ENCODE measurements at regions not wholly inside any gene's neighbourhood (a gene's known extent, or its start where the extent isn't known, plus 50 kb on each side); places are given as distances from the start of the nearest gene placed in this dataset.
"Not testable (repeated sequence)": the region's sequence is repeated elsewhere in the genome, so short reads cannot be mapped to it uniquely, and the experiment has no call there.

DNA sequence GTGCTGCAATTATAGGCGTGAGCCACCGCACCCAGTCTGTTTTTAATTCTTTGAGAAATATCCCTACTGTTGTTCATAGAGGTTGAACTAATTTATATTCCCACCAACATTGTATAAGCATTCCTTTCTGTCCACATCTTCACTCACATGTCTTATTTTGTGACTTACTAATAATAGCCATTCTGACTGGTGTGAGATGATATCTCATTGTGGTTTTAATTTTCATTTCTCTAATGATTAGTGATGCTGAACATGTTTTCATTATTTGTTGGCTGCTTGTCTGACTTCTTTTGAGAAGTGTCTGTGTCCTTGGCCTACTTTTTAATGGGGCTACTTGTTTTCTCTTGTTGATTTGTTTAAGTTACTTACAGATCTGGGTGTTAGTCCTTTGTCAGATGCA lies 310.9 kb upstream of the MAOA start:
- Mint-ChIP-seq H3K27me3 (peaks cover 0 to 4% of the 10 kb centered on the region in 2 donors), H3K9me3 (no peaks in the 10 kb centered on the region), H3K27ac (peak overlapping the region; percentile 27), H3K4me3 (peak overlapping the region; percentile 23 to 25), H3K36me3 (no peaks in the 10 kb centered on the region), H3K4me1 (peaks cover 25 to 59% of the 10 kb centered on the region in 2 donors)
- no peak for DNase-seq
- peak; percentile 71 to 72 for ATAC-seq (replicated peaks)

DNA sequence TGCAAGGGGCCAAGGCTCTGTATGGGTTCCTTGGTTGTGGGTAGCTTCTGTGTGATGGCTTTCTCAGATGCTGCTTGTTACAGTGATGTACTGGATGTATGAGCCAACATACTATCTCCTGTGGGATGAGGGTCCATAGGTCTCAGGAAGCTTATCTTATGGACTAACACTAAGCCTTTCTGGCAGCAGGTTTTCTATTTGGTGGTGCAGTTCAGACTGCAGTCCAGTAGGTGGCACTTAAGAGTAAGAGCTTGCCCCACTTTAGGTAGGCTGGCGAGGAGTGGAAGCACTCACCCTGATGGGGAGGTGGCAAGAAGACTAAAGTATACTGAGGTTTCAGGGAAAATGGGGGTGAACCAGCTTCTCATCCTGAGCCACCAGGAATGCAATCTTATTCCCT lies 306.7 kb upstream of the MAOA start:
- Mint-ChIP-seq H3K9me3 (no peaks in the 10 kb centered on the region), H3K4me1 (peaks cover 23 to 42% of the 10 kb centered on the region in 2 donors), H3K36me3 (no peaks in the 10 kb centered on the region), H3K27ac (no peak overlapping the region), H3K27me3 (peaks cover 0 to 9% of the 10 kb centered on the region in 2 donors), H3K4me3 (no peak overlapping the region)
- ATAC-seq (replicated peaks) (peak; percentile 25 to 42), DNase-seq (peak; percentile 11)

GRCh38 chrX:43350935-43351334 lies 305.2 kb upstream of the MAOA start:
- Mint-ChIP-seq H3K27ac (no peak overlapping the region), H3K9me3 (no peaks in the 10 kb centered on the region), H3K4me3 (no peak overlapping the region), H3K27me3 (peaks cover 0 to 9% of the 10 kb centered on the region in 2 donors), H3K4me1 (peaks cover 11 to 26% of the 10 kb centered on the region in 2 donors), H3K36me3 (no peaks in the 10 kb centered on the region)
- ATAC-seq (replicated peaks) (no peak), DNase-seq (no peak)

- H3K27ac Mint-ChIP-seq, result no peak overlapping the region
- no peaks in the 10 kb centered on the region for H3K4me1 Mint-ChIP-seq
- no peak overlapping the region for H3K4me3 Mint-ChIP-seq
- no peak for ATAC-seq (replicated peaks)
- peaks cover 0 to 7% of the 10 kb centered on the region in 2 donors for H3K27me3 Mint-ChIP-seq
- no peak for DNase-seq
- no peaks in the 10 kb centered on the region for H3K36me3 Mint-ChIP-seq
- no peaks in the 10 kb centered on the region for H3K9me3 Mint-ChIP-seq
Measured at GRCh38 chrX:43357741-43358140, 298.4 kb upstream of the MAOA start.

- Mint-ChIP-seq H3K27me3 (peaks cover 0 to 4% of the 10 kb centered on the region in 2 donors), H3K9me3 (peaks cover 3 to 9% of the 10 kb centered on the region in 2 donors), H3K4me1 (no peaks in the 10 kb centered on the region)
Measured at GRCh38 chrX:43373032-43373431, 283.1 kb upstream of the MAOA start.

GRCh38 chrX:43375136-43375535 lies 281.0 kb upstream of the MAOA start:
- no peaks in the 10 kb centered on the region for H3K36me3 Mint-ChIP-seq
- peaks cover 3 to 7% of the 10 kb centered on the region in 2 donors for H3K9me3 Mint-ChIP-seq
- H3K4me1 Mint-ChIP-seq, result no peaks in the 10 kb centered on the region
- DNase-seq (no peak), ATAC-seq (replicated peaks) (no peak)
- H3K27me3 Mint-ChIP-seq, result peaks cover 0 to 5% of the 10 kb centered on the region in 2 donors
- H3K27ac Mint-ChIP-seq, result no peak overlapping the region
- H3K4me3 Mint-ChIP-seq, result no peak overlapping the region

More at GRCh38 chrX:43373032-43373431, 283.1 kb upstream of the MAOA start:
- Mint-ChIP-seq H3K36me3 (no peaks in the 10 kb centered on the region), H3K4me3 (no peak overlapping the region), H3K27ac (no peak overlapping the region)
- DNase-seq, result no peak
- ATAC-seq (replicated peaks), result no peak

GRCh38 chrX:43380704-43381103 lies 275.4 kb upstream of the MAOA start:
- no peak for DNase-seq
- Mint-ChIP-seq H3K4me1 (no peaks in the 10 kb centered on the region), H3K36me3 (peaks cover 0 to 3% of the 10 kb centered on the region in 2 donors), H3K9me3 (peaks cover 0 to 11% of the 10 kb centered on the region in 2 donors), H3K27ac (no peak overlapping the region), H3K4me3 (no peak overlapping the region), H3K27me3 (peaks cover 0 to 11% of the 10 kb centered on the region in 2 donors)
- ATAC-seq (replicated peaks), result no peak

GRCh38 chrX:43386875-43387274 lies 269.2 kb upstream of the MAOA start:
- H3K4me1 Mint-ChIP-seq, result no peaks in the 10 kb centered on the region
- no peak for DNase-seq

GRCh38 chrX:43405191-43405590 lies 250.9 kb upstream of the MAOA start:
- H3K4me3 Mint-ChIP-seq, result no peak overlapping the region
- no peaks in the 10 kb centered on the region for H3K9me3 Mint-ChIP-seq
- DNase-seq, result no peak
- H3K27ac Mint-ChIP-seq, result no peak overlapping the region
- ATAC-seq (replicated peaks), result no peak
- no peaks in the 10 kb centered on the region for H3K27me3 Mint-ChIP-seq
- H3K36me3 Mint-ChIP-seq, result no peaks in the 10 kb centered on the region
- peaks cover 0 to 6% of the 10 kb centered on the region in 2 donors for H3K4me1 Mint-ChIP-seq

More at GRCh38 chrX:43386875-43387274, 269.2 kb upstream of the MAOA start:
- H3K27me3 Mint-ChIP-seq, result peaks cover 0 to 4% of the 10 kb centered on the region in 2 donors
- no peaks in the 10 kb centered on the region for H3K36me3 Mint-ChIP-seq
- H3K4me3 Mint-ChIP-seq, result no peak overlapping the region
- ATAC-seq (replicated peaks), result no peak
- no peak overlapping the region for H3K27ac Mint-ChIP-seq
- peaks cover 3 to 7% of the 10 kb centered on the region in 2 donors for H3K9me3 Mint-ChIP-seq

- DNase-seq, result no peak
- Mint-ChIP-seq H3K9me3 (peaks cover 0 to 5% of the 10 kb centered on the region in 2 donors), H3K27ac (no peak overlapping the region), H3K4me3 (no peak overlapping the region), H3K36me3 (no peaks in the 10 kb centered on the region), H3K4me1 (no peaks in the 10 kb centered on the region), H3K27me3 (peaks cover 0 to 9% of the 10 kb centered on the region in 2 donors)
- ATAC-seq (replicated peaks), result no peak
Measured at GRCh38 chrX:43423876-43424275, 232.2 kb upstream of the MAOA start.

DNA sequence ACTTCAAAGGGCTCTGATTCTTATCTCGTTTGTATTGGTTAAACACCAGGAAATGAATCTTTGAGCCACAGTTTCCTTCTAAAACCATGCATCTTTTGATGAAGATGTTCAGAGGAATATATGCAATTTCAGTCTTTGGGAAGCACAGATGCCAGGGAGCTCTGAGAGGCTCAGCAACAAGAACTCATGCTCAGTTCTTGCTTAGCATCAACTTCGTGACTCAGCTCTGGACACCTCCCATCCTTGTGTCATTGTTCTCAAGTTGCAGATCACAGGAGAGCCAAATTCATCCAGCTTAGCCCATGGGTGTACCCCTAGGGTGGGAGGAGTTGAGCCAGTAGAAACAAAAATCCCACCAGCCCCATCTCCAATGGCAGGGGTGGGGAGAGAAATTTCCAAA lies 219.6 kb upstream of the MAOA start:
- Mint-ChIP-seq H3K4me3 (no peak overlapping the region), H3K36me3 (peaks cover 0 to 5% of the 10 kb centered on the region in 2 donors), H3K4me1 (peaks cover 3 to 5% of the 10 kb centered on the region in 2 donors), H3K27me3 (peaks cover 4 to 13% of the 10 kb centered on the region in 2 donors), H3K9me3 (peaks cover 0 to 7% of the 10 kb centered on the region in 2 donors), H3K27ac (no peak overlapping the region)
- ATAC-seq (replicated peaks), result no peak
- no peak for DNase-seq

GRCh38 chrX:43446752-43447151 lies 209.3 kb upstream of the MAOA start:
- ATAC-seq (replicated peaks) (peak in 1 of 2 donors; percentile 52), DNase-seq (no peak)
- Mint-ChIP-seq H3K9me3 (peaks cover 0 to 4% of the 10 kb centered on the region in 2 donors), H3K27ac (no peak overlapping the region), H3K27me3 (no peaks in the 10 kb centered on the region), H3K36me3 (peaks cover 0 to 2% of the 10 kb centered on the region in 2 donors), H3K4me3 (no peak overlapping the region), H3K4me1 (no peaks in the 10 kb centered on the region)

- no peaks in the 10 kb centered on the region for H3K4me1 Mint-ChIP-seq
- no peak overlapping the region for H3K4me3 Mint-ChIP-seq
- no peak overlapping the region for H3K27ac Mint-ChIP-seq
- H3K27me3 Mint-ChIP-seq, result no peaks in the 10 kb centered on the region
- no peak for ATAC-seq (replicated peaks)
- H3K9me3 Mint-ChIP-seq, result peaks cover 5 to 9% of the 10 kb centered on the region in 2 donors
- peaks cover 2 to 5% of the 10 kb centered on the region in 2 donors for H3K36me3 Mint-ChIP-seq
- no peak for DNase-seq
Measured at GRCh38 chrX:43448688-43449087, 207.4 kb upstream of the MAOA start.

DNA sequence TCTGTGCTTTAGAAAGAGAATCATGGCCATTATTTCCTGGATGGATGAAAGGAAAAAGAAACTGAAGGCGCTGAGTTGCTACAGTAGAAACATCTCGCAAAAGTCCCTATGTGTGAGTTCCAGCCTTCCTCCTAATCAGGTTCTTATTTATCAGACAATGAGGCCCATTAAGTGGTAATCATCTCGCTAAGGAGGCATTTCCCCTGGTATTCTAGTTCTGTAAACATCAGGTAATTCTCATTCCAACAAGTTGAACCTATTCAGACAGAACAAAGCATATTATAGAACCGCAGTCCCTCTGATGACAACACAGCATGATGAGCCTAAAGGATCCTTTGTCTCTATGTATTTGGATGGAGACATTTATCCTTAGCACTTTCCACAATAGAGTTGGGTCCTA lies 205.7 kb upstream of the MAOA start:
- no peak overlapping the region for H3K27ac Mint-ChIP-seq
- H3K9me3 Mint-ChIP-seq, result peaks cover 8 to 9% of the 10 kb centered on the region in 2 donors
- H3K4me1 Mint-ChIP-seq, result no peaks in the 10 kb centered on the region
- H3K36me3 Mint-ChIP-seq, result peaks cover 2 to 5% of the 10 kb centered on the region in 2 donors
- H3K27me3 Mint-ChIP-seq, result peaks cover under 1 to 2% of the 10 kb centered on the region in 2 donors
- no peak for ATAC-seq (replicated peaks)
- no peak overlapping the region for H3K4me3 Mint-ChIP-seq
- no peak for DNase-seq

GRCh38 chrX:43451976-43452686 lies 204.0 kb upstream of the MAOA start:
- H3K27ac Mint-ChIP-seq; H3K27me3 Mint-ChIP-seq; H3K4me1 Mint-ChIP-seq; ATAC-seq (replicated peaks); DNase-seq; H3K4me3 Mint-ChIP-seq; H3K36me3 Mint-ChIP-seq; H3K9me3 Mint-ChIP-seq: not testable (repeated sequence)
